Nephron progenitor cell (in vitro differentiated cells): ENCODE measurements at regions not wholly inside any gene's neighbourhood (a gene's known extent, or its start where the extent isn't known, plus 50 kb on each side); places are given as distances from the start of the nearest gene placed in this dataset.

ENCODE experiments used
- DNase-seq: peaks from one replicate; pipeline ENCODE4 v3.0.0; 2021
- H3K27ac Mint-ChIP-seq: 2 replicates; pipeline ENCODE4 v1.8.0; 2021; ENCODE audit warnings: mild to moderate bottlenecking, moderate library complexity, mixed read lengths
- H3K27me3 Mint-ChIP-seq: 2 replicates; pipeline ENCODE4 v1.8.0; 2021; ENCODE audit warnings: mild to moderate bottlenecking, low read depth, mixed read lengths; ENCODE audit not compliant: poor library complexity
- H3K36me3 Mint-ChIP-seq: 2 replicates; pipeline ENCODE4 v1.8.0; 2021; ENCODE audit warnings: low read depth, mixed read lengths
- H3K4me1 Mint-ChIP-seq: 2 replicates; pipeline ENCODE4 v1.8.0; 2021; ENCODE audit warnings: mixed read lengths
- H3K4me3 Mint-ChIP-seq: 2 replicates; pipeline ENCODE4 v1.8.0; 2021; ENCODE audit warnings: mild to moderate bottlenecking, moderate library complexity, mixed read lengths
- H3K9me3 Mint-ChIP-seq: 2 replicates; pipeline ENCODE4 v1.8.0; 2021; ENCODE audit warnings: mild to moderate bottlenecking, moderate library complexity, mixed read lengths
- TF ChIP-seq, protein P1 (sequence below): fragments of 200-600 bp; sonication (generic); IDR thresholded peaks from 2 replicates; pipeline ENCODE4 v1.5.0; 2021; ENCODE audit warnings: antibody characterized with exemption

DNA sequence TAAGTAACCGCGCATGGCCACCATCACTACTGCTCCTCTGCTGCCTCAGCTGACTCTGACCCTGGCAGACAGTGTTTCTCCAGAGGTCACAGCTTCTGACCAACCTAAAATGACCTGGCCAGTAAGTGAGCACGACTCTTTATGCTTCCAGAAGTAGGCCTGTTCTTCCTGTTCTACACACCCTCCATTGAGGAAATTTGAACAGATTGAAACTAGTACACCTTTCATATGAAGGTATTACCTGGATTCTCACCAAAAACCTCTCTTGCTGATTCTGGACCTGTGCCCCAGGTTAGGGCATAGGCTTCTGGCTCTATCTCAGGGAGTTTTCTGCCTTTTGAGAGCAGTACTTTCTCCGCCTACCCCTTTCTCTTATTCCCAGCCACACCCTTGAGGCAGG, 178.4 kb upstream of the FRMD6 start:
- peaks cover 13% of the 10 kb centered on the region for H3K9me3 Mint-ChIP-seq
- H3K4me3 Mint-ChIP-seq = no peak overlapping the region
- H3K27me3 Mint-ChIP-seq = peaks cover 4% of the 10 kb centered on the region
- peaks cover 8% of the 10 kb centered on the region for H3K36me3 Mint-ChIP-seq
- TF ChIP-seq, protein P1, sequence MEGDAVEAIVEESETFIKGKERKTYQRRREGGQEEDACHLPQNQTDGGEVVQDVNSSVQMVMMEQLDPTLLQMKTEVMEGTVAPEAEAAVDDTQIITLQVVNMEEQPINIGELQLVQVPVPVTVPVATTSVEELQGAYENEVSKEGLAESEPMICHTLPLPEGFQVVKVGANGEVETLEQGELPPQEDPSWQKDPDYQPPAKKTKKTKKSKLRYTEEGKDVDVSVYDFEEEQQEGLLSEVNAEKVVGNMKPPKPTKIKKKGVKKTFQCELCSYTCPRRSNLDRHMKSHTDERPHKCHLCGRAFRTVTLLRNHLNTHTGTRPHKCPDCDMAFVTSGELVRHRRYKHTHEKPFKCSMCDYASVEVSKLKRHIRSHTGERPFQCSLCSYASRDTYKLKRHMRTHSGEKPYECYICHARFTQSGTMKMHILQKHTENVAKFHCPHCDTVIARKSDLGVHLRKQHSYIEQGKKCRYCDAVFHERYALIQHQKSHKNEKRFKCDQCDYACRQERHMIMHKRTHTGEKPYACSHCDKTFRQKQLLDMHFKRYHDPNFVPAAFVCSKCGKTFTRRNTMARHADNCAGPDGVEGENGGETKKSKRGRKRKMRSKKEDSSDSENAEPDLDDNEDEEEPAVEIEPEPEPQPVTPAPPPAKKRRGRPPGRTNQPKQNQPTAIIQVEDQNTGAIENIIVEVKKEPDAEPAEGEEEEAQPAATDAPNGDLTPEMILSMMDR = no peak
- DNase-seq = no peak
- H3K4me1 Mint-ChIP-seq = peaks cover 20% of the 10 kb centered on the region
- no peak overlapping the region for H3K27ac Mint-ChIP-seq

DNA sequence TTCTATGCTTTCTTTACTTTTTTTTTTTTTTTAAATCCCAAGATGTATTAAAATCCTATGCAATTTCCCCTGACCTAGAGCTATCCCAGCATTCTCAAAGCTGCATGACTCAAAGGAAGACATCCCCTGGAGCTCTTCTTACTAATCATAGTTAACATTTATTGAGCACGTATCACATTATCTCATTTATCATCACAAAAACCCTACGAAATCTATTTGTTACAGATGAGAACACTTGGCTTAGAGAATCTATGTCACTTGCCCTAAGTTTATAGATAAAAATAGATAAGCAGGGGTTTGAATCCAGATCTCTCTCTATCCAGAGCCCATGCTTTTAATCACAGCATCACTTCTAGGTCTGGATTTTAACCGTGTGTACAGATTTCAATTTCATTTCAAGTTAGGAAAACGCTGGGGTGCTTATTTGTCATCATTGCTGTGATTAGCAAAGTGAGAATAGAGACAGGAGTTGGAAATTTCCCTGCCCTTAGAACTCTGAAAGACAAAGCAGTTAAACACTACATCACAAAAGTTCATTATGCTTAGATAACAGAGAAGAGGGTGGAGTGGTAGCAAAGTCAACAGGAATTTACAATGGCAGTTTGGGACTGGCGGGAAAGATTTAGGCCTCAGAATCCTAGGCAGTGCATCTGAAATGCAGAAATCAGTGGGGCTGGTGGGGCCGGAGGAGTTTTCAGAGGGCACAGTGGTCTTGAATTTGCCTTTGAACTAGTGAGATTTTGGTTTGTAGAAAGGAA, 177.7 kb upstream of the FRMD6 start:
- Mint-ChIP-seq H3K36me3 (peaks cover 8% of the 10 kb centered on the region), H3K27me3 (peaks cover 4% of the 10 kb centered on the region), H3K27ac (no peak overlapping the region), H3K4me1 (peaks cover 20% of the 10 kb centered on the region), H3K9me3 (peaks cover 7% of the 10 kb centered on the region), H3K4me3 (no peak overlapping the region)
- DNase-seq = no peak
- TF ChIP-seq, protein P1 = no peak

DNA sequence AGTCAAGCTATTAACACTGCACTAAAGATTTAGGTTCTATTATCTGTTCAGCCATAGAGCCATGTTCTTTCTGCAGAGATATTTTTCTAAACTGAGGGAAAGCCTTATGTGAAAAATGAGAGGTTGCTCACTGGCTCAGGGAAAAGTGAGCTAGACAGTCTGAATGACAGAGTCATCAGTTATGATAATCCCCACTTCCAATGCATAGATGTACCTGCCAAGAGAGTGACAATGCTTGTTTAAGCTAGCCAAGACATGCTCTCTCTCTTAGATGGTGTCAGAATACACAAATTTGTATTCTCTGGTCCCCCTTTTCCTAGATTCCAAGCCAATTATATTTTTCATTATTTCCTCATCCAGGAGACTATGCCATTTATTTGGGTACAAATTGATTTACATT, 176.9 kb upstream of the FRMD6 start:
- Mint-ChIP-seq H3K27ac (no peak overlapping the region), H3K9me3 (peaks cover 3% of the 10 kb centered on the region), H3K36me3 (peaks cover 4% of the 10 kb centered on the region), H3K4me3 (no peak overlapping the region), H3K27me3 (peaks cover 4% of the 10 kb centered on the region), H3K4me1 (peaks cover 20% of the 10 kb centered on the region)
- TF ChIP-seq, protein P1 = no peak
- no peak for DNase-seq

DNA sequence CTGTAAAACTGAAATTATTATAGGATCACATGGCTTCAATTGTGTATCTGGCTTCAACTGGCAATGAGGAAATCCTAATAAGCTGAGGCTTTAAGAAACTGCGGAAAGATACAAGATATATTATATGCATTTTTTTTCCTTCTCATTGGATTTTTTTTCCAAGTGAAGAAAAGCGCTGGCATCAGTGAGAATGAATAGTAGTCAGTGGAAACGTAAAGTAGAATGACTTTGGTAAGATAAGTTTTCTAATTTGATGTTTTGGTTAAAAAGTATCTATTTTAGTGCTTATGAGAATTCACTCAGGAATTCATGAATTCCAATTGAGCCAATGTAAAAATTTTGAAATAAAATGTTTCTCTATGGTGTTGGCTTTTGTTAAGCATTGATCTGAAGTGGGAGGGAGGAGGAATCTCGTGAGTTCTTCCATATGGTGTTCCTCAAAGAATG, 173.5 kb upstream of the FRMD6 start:
- peaks cover 6% of the 10 kb centered on the region for H3K27me3 Mint-ChIP-seq
- DNase-seq = no peak
- no peak overlapping the region for H3K27ac Mint-ChIP-seq
- H3K36me3 Mint-ChIP-seq = no peaks in the 10 kb centered on the region
- H3K9me3 Mint-ChIP-seq = peaks cover 3% of the 10 kb centered on the region
- peaks cover 14% of the 10 kb centered on the region for H3K4me1 Mint-ChIP-seq
- TF ChIP-seq, protein P1 = no peak
- H3K4me3 Mint-ChIP-seq = no peak overlapping the region

DNA sequence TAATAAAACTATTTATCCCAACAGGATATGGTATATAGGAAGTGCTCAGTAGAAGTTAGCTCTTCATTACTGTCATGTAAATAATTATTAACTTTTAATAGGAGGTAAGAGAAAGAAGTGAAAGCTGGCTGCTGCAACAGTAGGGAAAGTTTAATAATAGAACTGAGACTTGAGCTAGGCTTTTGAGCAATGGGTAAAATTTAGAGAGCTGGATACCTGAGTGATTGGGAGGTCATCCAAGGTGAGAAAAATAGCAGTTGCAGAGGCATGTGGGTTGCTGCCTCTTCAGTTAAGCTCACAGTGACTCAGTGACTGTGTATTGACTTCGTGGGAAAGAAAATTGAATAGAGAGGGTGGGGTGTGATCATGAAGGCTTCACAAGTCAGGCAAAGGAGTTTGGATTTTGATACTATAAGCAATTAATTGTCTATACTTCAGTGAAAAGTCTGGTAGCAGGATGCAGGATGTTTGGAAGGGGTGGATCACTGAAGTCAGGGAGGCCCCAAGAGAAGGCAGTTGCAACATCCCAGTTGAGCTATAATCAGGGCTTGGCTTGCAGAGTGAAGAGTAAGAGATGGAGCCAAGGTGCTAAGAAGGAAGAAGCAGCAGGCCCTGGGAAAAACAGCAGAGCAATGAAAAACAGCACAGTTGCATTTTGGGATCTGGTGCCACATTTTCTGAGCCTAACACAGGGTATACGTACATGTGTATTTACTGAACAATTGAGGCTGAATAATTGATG, 172.0 kb upstream of the FRMD6 start:
- Mint-ChIP-seq H3K4me1 (peaks cover 8% of the 10 kb centered on the region), H3K27me3 (peaks cover 8% of the 10 kb centered on the region), H3K4me3 (no peak overlapping the region), H3K36me3 (no peaks in the 10 kb centered on the region), H3K9me3 (peaks cover 3% of the 10 kb centered on the region), H3K27ac (no peak overlapping the region)
- DNase-seq = no peak
- TF ChIP-seq, protein P1 = no peak
